ENCODE measurements at regions not wholly inside any gene's neighbourhood (a gene's known extent, or its start where the extent isn't known, plus 50 kb on each side); places are given as distances from the start of the nearest gene placed in this dataset.
"Not testable (repeated sequence)": the region's sequence is repeated elsewhere in the genome, so short reads cannot be mapped to it uniquely, and the experiment has no call there.

DNA sequence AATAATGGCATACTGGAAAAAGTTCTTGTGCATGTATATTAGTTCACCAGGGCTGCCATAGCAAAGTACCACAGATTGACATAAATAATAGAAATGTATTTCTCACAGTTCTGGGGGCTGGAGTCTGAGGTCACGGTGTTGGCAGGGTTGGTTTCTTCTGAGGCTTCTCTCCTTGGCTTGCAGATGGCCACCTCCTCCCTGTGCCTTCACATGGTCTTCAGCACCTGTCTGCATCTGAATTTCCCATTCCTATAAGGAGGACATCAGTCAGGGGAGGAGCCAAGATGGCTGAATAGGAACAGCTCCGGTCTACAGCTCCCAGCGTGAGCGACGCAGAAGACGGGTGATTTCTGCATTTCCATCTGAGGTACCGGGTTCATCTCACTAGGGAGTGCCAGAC, 70.0 kb downstream of the MAFB start:
- no CpG with 5 or more reads among the region's 7 CpGs for WGBS (ENCODE audit: insufficient coverage)
- CTCF ChIA-PET; H3K36me3 ChIP-seq (ENCODE audit: control insufficient read depth in 4 of 4, insufficient read depth in 4 of 4, low read length in 3 of 4); H3K27ac ChIP-seq (ENCODE audit: insufficient read depth in 1 of 2, low read depth in 1 of 2, low read length in 2 of 2, poor library complexity in 1 of 2, severe bottlenecking in 2 of 2); H3K4me1 ChIP-seq (ENCODE audit: control extremely low read depth in 1 of 4, control insufficient read depth in 4 of 4, insufficient read depth in 4 of 4, low read length in 3 of 4); DNase-seq; POLR2A ChIA-PET; H3K4me3 ChIP-seq (ENCODE audit: control insufficient read depth in 1 of 7, extremely low read depth in 1 of 7, insufficient read depth in 4 of 7, low read depth in 2 of 7, low read length in 6 of 7); H3K9me3 ChIP-seq (ENCODE audit: control extremely low read depth in 1 of 5, control insufficient read depth in 4 of 5, insufficient read depth in 2 of 5, low read depth in 1 of 5, low read length in 4 of 5): not testable (repeated sequence)
- H3K27me3 ChIP-seq (replicated peaks in 2 of 5; ENCODE audit: control insufficient read depth in 4 of 5, insufficient read depth in 5 of 5, low read length in 4 of 5) = peaks cover 0 to 16% (median 6%) of the 10 kb centered on the region in 5 experiments

DNA sequence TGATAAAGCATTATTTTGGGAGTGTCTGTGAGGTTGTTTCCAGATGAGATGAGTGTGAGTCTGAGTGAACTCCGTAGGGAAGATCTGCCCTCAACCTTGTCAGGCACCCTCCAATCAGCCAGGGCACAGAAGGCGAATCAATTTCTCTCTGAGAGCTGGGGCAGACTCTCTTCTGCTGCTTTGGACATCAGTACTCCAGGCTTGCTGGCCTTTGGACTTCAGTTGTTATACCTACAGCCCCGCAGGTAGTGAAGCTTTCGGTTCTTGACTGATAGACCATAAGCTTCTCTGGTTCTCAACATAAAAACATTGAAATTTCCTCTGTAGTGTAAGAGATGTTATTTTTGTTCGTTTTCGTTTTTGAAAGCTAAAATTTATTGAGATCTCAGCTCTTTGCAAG, 71.4 kb downstream of the MAFB start:
- POLR2A ChIA-PET = no interaction called here

DNA sequence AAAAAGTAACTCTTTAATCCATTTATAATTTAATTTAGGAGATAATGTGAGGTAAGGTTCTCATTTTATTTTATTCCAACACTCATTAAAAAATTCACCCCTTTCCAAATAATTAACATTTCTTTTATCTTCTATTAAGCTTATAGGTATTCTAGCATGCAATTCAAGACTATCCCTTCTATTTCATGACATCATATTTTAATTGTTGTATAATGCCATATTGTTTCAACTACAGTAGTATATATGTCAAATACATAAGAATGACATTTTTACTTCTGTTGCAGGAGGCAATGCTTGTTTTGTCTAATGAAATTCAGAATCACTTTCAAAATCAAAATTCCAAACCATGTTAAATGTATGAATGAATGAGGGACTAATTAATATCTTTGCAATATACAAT, 76.2 kb downstream of the MAFB start:
- no peak overlapping the region for H3K4me3 ChIP-seq (ENCODE audit: control insufficient read depth in 1 of 7, extremely low read depth in 1 of 7, insufficient read depth in 4 of 7, low read depth in 2 of 7, low read length in 6 of 7)
- H3K27ac ChIP-seq (ENCODE audit: insufficient read depth in 1 of 2, low read depth in 1 of 2, low read length in 2 of 2, poor library complexity in 1 of 2, severe bottlenecking in 2 of 2) = no peak overlapping the region
- H3K9me3 ChIP-seq (ENCODE audit: control extremely low read depth in 1 of 5, control insufficient read depth in 4 of 5, insufficient read depth in 2 of 5, low read depth in 1 of 5, low read length in 4 of 5) = peaks cover 0 to 2% (median 0%) of the 10 kb centered on the region in 5 experiments
- DNase-seq = no peak
- no peaks in the 10 kb centered on the region for H3K36me3 ChIP-seq (ENCODE audit: control insufficient read depth in 4 of 4, insufficient read depth in 4 of 4, low read length in 3 of 4)
- CTCF ChIA-PET = no interaction called here
- H3K27me3 ChIP-seq (replicated peaks in 2 of 5; ENCODE audit: control insufficient read depth in 4 of 5, insufficient read depth in 5 of 5, low read length in 4 of 5) = peaks cover 2 to 18% (median 6%) of the 10 kb centered on the region in 5 experiments
- H3K4me1 ChIP-seq (ENCODE audit: control extremely low read depth in 1 of 4, control insufficient read depth in 4 of 4, insufficient read depth in 4 of 4, low read length in 3 of 4) = no peaks in the 10 kb centered on the region
- POLR2A ChIA-PET = no interaction called here

More for the DNA sequence above, 71.4 kb downstream of the MAFB start:
- no peak overlapping the region for H3K27ac ChIP-seq (ENCODE audit: insufficient read depth in 1 of 2, low read depth in 1 of 2, low read length in 2 of 2, poor library complexity in 1 of 2, severe bottlenecking in 2 of 2)
- no peaks in the 10 kb centered on the region for H3K36me3 ChIP-seq (ENCODE audit: control insufficient read depth in 4 of 4, insufficient read depth in 4 of 4, low read length in 3 of 4)
- H3K4me3 ChIP-seq (ENCODE audit: control insufficient read depth in 1 of 7, extremely low read depth in 1 of 7, insufficient read depth in 4 of 7, low read depth in 2 of 7, low read length in 6 of 7) = no peak overlapping the region
- H3K9me3 ChIP-seq (ENCODE audit: control extremely low read depth in 1 of 5, control insufficient read depth in 4 of 5, insufficient read depth in 2 of 5, low read depth in 1 of 5, low read length in 4 of 5) = peaks cover 0 to 2% (median 0%) of the 10 kb centered on the region in 5 experiments
- CTCF ChIA-PET = no interaction called here
- DNase-seq = no peak
- no peaks in the 10 kb centered on the region for H3K4me1 ChIP-seq (ENCODE audit: control extremely low read depth in 1 of 4, control insufficient read depth in 4 of 4, insufficient read depth in 4 of 4, low read length in 3 of 4)
- peaks cover 2 to 19% (median 6%) of the 10 kb centered on the region in 5 experiments for H3K27me3 ChIP-seq (replicated peaks in 2 of 5; ENCODE audit: control insufficient read depth in 4 of 5, insufficient read depth in 5 of 5, low read length in 4 of 5)
- 96% methylated on average over 4 of the region's 6 CpGs for WGBS (ENCODE audit: insufficient coverage)

DNA sequence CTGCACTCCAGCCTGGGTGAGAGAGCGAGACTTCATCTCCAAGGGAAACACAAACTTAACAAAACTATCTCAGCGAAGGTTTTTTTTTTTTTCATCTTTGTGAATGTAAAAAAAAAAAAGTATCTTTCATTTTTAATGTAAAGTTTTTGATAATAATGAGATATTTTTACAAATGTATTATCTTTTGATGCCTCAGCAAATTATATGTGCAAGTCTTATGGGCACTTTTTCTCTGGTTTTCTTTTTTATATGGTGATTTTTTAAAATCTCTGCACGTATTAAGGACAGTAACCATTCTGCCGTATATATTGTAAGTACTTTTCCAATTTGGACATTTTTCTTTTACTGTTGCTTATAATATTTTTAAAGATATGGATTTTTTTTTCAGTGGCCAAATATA, 76.8 kb downstream of the MAFB start:
- CTCF ChIA-PET = no interaction called here
- DNase-seq = no peak

DNA sequence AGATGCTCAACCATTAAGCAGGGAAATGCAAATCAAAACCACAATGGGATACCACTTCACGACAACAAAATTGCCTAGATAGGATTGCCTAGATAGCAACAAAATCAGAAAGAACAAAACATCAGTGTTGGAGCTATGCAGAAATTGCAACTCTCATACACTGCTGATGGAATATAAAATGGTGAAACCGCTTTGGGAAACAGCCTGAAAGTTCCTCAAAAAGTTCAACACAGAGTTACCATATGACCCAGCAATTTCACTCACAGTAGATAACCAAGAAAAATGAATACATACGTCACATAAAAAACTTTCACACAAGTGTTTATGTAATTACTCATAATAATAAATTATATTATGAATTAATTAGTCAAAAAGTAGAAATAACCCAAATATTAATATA, 78.3 kb downstream of the MAFB start:
- Histone ChIP-seq H3K27me3 (replicated peaks in 2 of 5; ENCODE audit: control insufficient read depth in 4 of 5, insufficient read depth in 5 of 5, low read length in 4 of 5) (peaks cover 0 to 13% (median 2%) of the 10 kb centered on the region in 5 experiments), H3K4me1 (ENCODE audit: control extremely low read depth in 1 of 4, control insufficient read depth in 4 of 4, insufficient read depth in 4 of 4, low read length in 3 of 4) (no peaks in the 10 kb centered on the region), H3K4me3 (ENCODE audit: control insufficient read depth in 1 of 7, extremely low read depth in 1 of 7, insufficient read depth in 4 of 7, low read depth in 2 of 7, low read length in 6 of 7) (no peak overlapping the region), H3K36me3 (ENCODE audit: control insufficient read depth in 4 of 4, insufficient read depth in 4 of 4, low read length in 3 of 4) (no peaks in the 10 kb centered on the region), H3K9me3 (ENCODE audit: control extremely low read depth in 1 of 5, control insufficient read depth in 4 of 5, insufficient read depth in 2 of 5, low read depth in 1 of 5, low read length in 4 of 5) (no peaks in the 10 kb centered on the region), H3K27ac (ENCODE audit: insufficient read depth in 1 of 2, low read depth in 1 of 2, low read length in 2 of 2, poor library complexity in 1 of 2, severe bottlenecking in 2 of 2) (no peak overlapping the region)
- WGBS (ENCODE audit: insufficient coverage) = 100% methylated on average over 1 of the region's 3 CpGs
- ChIA-PET CTCF (no interaction called here), POLR2A (no interaction called here)
- DNase-seq = no peak

More for the DNA sequence above, 76.8 kb downstream of the MAFB start:
- POLR2A ChIA-PET = no interaction called here
- H3K4me3 ChIP-seq (ENCODE audit: control insufficient read depth in 1 of 7, extremely low read depth in 1 of 7, insufficient read depth in 4 of 7, low read depth in 2 of 7, low read length in 6 of 7) = no peak overlapping the region
- no peaks in the 10 kb centered on the region for H3K9me3 ChIP-seq (ENCODE audit: control extremely low read depth in 1 of 5, control insufficient read depth in 4 of 5, insufficient read depth in 2 of 5, low read depth in 1 of 5, low read length in 4 of 5)
- no CpG with 5 or more reads among the region's 4 CpGs for WGBS (ENCODE audit: insufficient coverage)
- H3K4me1 ChIP-seq (ENCODE audit: control extremely low read depth in 1 of 4, control insufficient read depth in 4 of 4, insufficient read depth in 4 of 4, low read length in 3 of 4) = no peaks in the 10 kb centered on the region
- no peak overlapping the region for H3K27ac ChIP-seq (ENCODE audit: insufficient read depth in 1 of 2, low read depth in 1 of 2, low read length in 2 of 2, poor library complexity in 1 of 2, severe bottlenecking in 2 of 2)
- peaks cover 0 to 15% (median 5%) of the 10 kb centered on the region in 5 experiments for H3K27me3 ChIP-seq (replicated peaks in 2 of 5; ENCODE audit: control insufficient read depth in 4 of 5, insufficient read depth in 5 of 5, low read length in 4 of 5)
- no peaks in the 10 kb centered on the region for H3K36me3 ChIP-seq (ENCODE audit: control insufficient read depth in 4 of 4, insufficient read depth in 4 of 4, low read length in 3 of 4)

DNA sequence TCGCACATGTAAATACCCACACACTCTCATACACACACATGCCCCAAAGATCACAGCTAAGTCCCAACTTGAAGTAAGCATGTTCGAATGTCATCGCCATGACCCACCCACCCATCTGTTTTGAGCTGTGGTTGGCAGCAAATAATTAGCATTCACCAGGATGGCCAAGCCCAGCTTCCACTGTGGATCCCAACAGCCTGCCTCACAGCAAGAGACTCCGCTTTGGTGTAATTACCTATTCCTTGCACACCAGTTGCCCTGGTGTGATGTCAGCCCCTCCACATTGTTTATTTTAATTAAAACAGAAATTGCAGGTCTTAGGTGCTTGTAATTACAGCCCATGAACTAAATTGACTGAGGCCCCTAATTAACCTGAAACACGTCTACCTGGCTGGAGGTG, 81.1 kb downstream of the MAFB start:
- H3K4me1 ChIP-seq (ENCODE audit: control extremely low read depth in 1 of 4, control insufficient read depth in 4 of 4, insufficient read depth in 4 of 4, low read length in 3 of 4) = no peaks in the 10 kb centered on the region
- H3K27me3 ChIP-seq (replicated peaks in 2 of 5; ENCODE audit: control insufficient read depth in 4 of 5, insufficient read depth in 5 of 5, low read length in 4 of 5) = peaks cover 0 to 11% (median 2%) of the 10 kb centered on the region in 5 experiments
- DNase-seq = no peak
- 100% methylated on average over 4 of the region's 5 CpGs for WGBS (ENCODE audit: insufficient coverage)
- H3K4me3 ChIP-seq (ENCODE audit: control insufficient read depth in 1 of 7, extremely low read depth in 1 of 7, insufficient read depth in 4 of 7, low read depth in 2 of 7, low read length in 6 of 7) = no peak overlapping the region
- ChIA-PET CTCF (no interaction called here), POLR2A (no interaction called here)
- H3K36me3 ChIP-seq (ENCODE audit: control insufficient read depth in 4 of 4, insufficient read depth in 4 of 4, low read length in 3 of 4) = no peaks in the 10 kb centered on the region
- H3K27ac ChIP-seq (ENCODE audit: insufficient read depth in 1 of 2, low read depth in 1 of 2, low read length in 2 of 2, poor library complexity in 1 of 2, severe bottlenecking in 2 of 2) = no peak overlapping the region
- no peaks in the 10 kb centered on the region for H3K9me3 ChIP-seq (ENCODE audit: control extremely low read depth in 1 of 5, control insufficient read depth in 4 of 5, insufficient read depth in 2 of 5, low read depth in 1 of 5, low read length in 4 of 5)

DNA sequence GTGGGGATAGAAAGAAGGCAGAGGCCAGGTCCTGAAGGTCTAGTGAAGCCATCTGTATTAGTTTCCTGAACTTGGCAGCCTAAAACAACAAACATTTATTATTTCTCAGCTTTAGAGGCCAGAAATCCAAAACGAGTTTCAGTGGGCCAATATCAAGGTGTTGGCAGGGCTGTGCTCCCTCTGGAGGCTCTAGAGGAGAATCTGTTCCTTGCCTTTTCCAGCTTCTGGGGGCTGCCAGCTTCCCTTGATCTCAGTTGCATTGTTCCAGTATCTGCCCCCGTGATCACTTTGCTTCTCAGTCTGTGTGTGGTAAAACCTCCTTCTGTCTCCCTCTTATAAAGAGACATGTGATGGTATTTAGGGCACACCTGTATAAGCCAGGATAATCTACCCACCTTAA, 82.4 kb downstream of the MAFB start:
- Histone ChIP-seq H3K4me1 (ENCODE audit: control extremely low read depth in 1 of 4, control insufficient read depth in 4 of 4, insufficient read depth in 4 of 4, low read length in 3 of 4) (no peaks in the 10 kb centered on the region), H3K27ac (ENCODE audit: insufficient read depth in 1 of 2, low read depth in 1 of 2, low read length in 2 of 2, poor library complexity in 1 of 2, severe bottlenecking in 2 of 2) (no peak overlapping the region), H3K36me3 (ENCODE audit: control insufficient read depth in 4 of 4, insufficient read depth in 4 of 4, low read length in 3 of 4) (no peaks in the 10 kb centered on the region), H3K27me3 (replicated peaks in 2 of 5; ENCODE audit: control insufficient read depth in 4 of 5, insufficient read depth in 5 of 5, low read length in 4 of 5) (peaks cover 0 to 11% (median 2%) of the 10 kb centered on the region in 5 experiments), H3K9me3 (ENCODE audit: control extremely low read depth in 1 of 5, control insufficient read depth in 4 of 5, insufficient read depth in 2 of 5, low read depth in 1 of 5, low read length in 4 of 5) (no peaks in the 10 kb centered on the region), H3K4me3 (ENCODE audit: control insufficient read depth in 1 of 7, extremely low read depth in 1 of 7, insufficient read depth in 4 of 7, low read depth in 2 of 7, low read length in 6 of 7) (no peak overlapping the region)
- 33% methylated on average over 2 of the region's 2 CpGs for WGBS (ENCODE audit: insufficient coverage)
- ChIA-PET CTCF (no interaction called here), POLR2A (no interaction called here)
- no peak for DNase-seq

Data from common myeloid progenitor, CD34-positive (primary cell).